Keratinocyte (primary cell): ENCODE measurements at regions not wholly inside any gene's neighbourhood (a gene's known extent, or its start where the extent isn't known, plus 50 kb on each side); places are given as distances from the start of the nearest gene placed in this dataset.

ENCODE experiments used
- DNase-seq: peaks from one replicate; pipeline ENCODE4 v3.0.0-alpha.2; 2011; ENCODE audit warnings: low read depth, missing footprints, low spot score
- FAIRE-seq: peaks from 2 replicates; lab custom pipeline; 2011; peaks lifted over from hg19 to GRCh38; lab: Jason Lieb, UNC
- H2AFZ ChIP-seq: 2 replicates; pipeline ENCODE4 v1.6.0; 2012; ENCODE audit warnings: low read length, control low read depth, inconsistent platforms; ENCODE audit not compliant: control insufficient read depth
- H3K27ac ChIP-seq: 2 replicates; pipeline ENCODE4 v1.5.1; 2011; ENCODE audit warnings: low read length; ENCODE audit not compliant: control insufficient read depth, insufficient read depth
- H3K27me3 ChIP-seq: 3 replicates; pipeline ENCODE4 v1.6.0; 2011; ENCODE audit warnings: low read length; ENCODE audit not compliant: control insufficient read depth, insufficient read depth; ENCODE audit errors: extremely low read depth
- H3K36me3 ChIP-seq, 2 experiments: 2 replicates in 1 of 2; 3 replicates in 1 of 2; pipeline ENCODE4 v1.5.1; 2011; ENCODE audit warnings: low read length in 2 of 2, mild to moderate bottlenecking in 1 of 2; ENCODE audit not compliant: control insufficient read depth in 2 of 2, insufficient read depth in 2 of 2; ENCODE audit errors: extremely low read depth in 1 of 2
- H3K4me1 ChIP-seq: 3 replicates; pipeline ENCODE4 v1.5.1; 2011; ENCODE audit warnings: low read length; ENCODE audit not compliant: control insufficient read depth, insufficient read depth; ENCODE audit errors: extremely low read depth
- H3K4me2 ChIP-seq: 3 replicates; pipeline ENCODE4 v1.6.0; 2011; ENCODE audit warnings: low read depth, low read length; ENCODE audit not compliant: control insufficient read depth, insufficient read depth; ENCODE audit errors: extremely low read depth
- H3K4me3 ChIP-seq, 3 experiments: fragments of 200-600 bp in 1 of 3; sonication (generic) in 1 of 3; 2 replicates in 2 of 3; 3 replicates in 1 of 3; pipeline ENCODE4 v1.5.1; 2011 to 2016; ENCODE audit warnings: low read length in 3 of 3, mild to moderate bottlenecking in 3 of 3, control low read depth in 2 of 3, inconsistent platforms in 1 of 3, low read depth in 1 of 3, mixed read lengths in 1 of 3, mixed run types in 1 of 3, moderate library complexity in 1 of 3; ENCODE audit not compliant: control insufficient read depth in 2 of 3, insufficient read depth in 2 of 3; ENCODE audit errors: extremely low read depth in 1 of 3
- H3K79me2 ChIP-seq: 2 replicates; pipeline ENCODE4 v1.6.0; 2012; ENCODE audit warnings: low read length; ENCODE audit not compliant: control insufficient read depth, insufficient read depth
- H3K9ac ChIP-seq: 3 replicates; pipeline ENCODE4 v1.6.0; 2011; ENCODE audit warnings: low read length; ENCODE audit not compliant: control insufficient read depth, insufficient read depth; ENCODE audit errors: extremely low read depth
- H3K9me1 ChIP-seq: 3 replicates; pipeline ENCODE4 v1.6.0; 2011; ENCODE audit warnings: low read length; ENCODE audit not compliant: control insufficient read depth, insufficient read depth; ENCODE audit errors: extremely low read depth
- H3K9me3 ChIP-seq: 2 replicates; pipeline ENCODE4 v1.5.1; 2012; ENCODE audit warnings: low read depth, low read length; ENCODE audit not compliant: control insufficient read depth
- H4K20me1 ChIP-seq: 3 replicates; pipeline ENCODE4 v1.6.0; 2011; ENCODE audit warnings: low read length; ENCODE audit not compliant: control insufficient read depth, insufficient read depth; ENCODE audit errors: extremely low read depth
- EZH2 ChIP-seq: IDR thresholded peaks from one replicate; pipeline ENCODE4 v1.6.1; 2012; ENCODE audit warnings: inconsistent platforms, mild to moderate bottlenecking, low read length, moderate library complexity
- dilution Hi-C: fragments of 300-500 bp; cut with MboI; formaldehyde crosslinking; loops from one replicate; pipeline ENCODE4 v1.7.0; 2020; ENCODE audit warnings: low sequenced_read_pairs; ENCODE audit not compliant: extremely low pct_ligation_motif_present
- TF ChIP-seq, protein P1 (sequence below), 3 experiments: IDR thresholded peaks in 1 of 3; conservative IDR thresholded peaks in 1 of 3; optimal IDR thresholded peaks in 1 of 3; 2 replicates in 2 of 3; 3 replicates in 1 of 3; pipeline versions ENCODE3 to v1.5.1; 2011; ENCODE audit warnings: low read length in 3 of 3, mild to moderate bottlenecking in 3 of 3, moderate library complexity in 2 of 3, control low read depth in 1 of 3, inconsistent platforms in 1 of 3; ENCODE audit not compliant: insufficient read depth in 2 of 3; ENCODE audit errors: extremely low read depth in 1 of 3

DNA sequence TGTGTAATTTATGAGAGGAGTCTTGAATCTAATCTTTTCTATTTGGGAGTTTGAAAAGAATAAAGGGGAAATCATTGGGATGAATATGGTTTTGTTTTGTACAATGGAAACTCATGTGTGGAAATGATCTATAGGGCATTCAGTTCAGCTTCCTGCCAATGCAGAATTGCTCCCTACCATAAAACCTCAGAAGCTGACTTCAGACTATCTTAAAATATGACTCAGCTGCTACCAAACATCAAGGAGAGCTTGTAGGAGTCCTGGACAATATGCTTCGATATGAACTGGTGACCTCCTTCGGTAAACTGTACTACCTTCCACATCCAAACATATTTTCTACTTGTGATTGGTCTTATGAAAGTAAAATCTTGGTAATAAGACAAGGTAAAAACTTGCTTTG lies 160.6 kb downstream of the CAPZA3 start:
- Histone ChIP-seq H2AFZ (no peak overlapping the region), H3K4me2 (no peak overlapping the region), H3K9me1 (no peaks in the 10 kb centered on the region), H4K20me1 (no peaks in the 10 kb centered on the region), H3K27ac (no peak overlapping the region), H3K4me3 (no peak overlapping the region), H3K27me3 (no peaks in the 10 kb centered on the region), H3K9ac (no peak overlapping the region), H3K36me3 (no peaks in the 10 kb centered on the region), H3K79me2 (no peaks in the 10 kb centered on the region), H3K4me1 (no peaks in the 10 kb centered on the region), H3K9me3 (no peaks in the 10 kb centered on the region)
- dilution Hi-C loops: no loop called here
- TF ChIP-seq, protein P1, sequence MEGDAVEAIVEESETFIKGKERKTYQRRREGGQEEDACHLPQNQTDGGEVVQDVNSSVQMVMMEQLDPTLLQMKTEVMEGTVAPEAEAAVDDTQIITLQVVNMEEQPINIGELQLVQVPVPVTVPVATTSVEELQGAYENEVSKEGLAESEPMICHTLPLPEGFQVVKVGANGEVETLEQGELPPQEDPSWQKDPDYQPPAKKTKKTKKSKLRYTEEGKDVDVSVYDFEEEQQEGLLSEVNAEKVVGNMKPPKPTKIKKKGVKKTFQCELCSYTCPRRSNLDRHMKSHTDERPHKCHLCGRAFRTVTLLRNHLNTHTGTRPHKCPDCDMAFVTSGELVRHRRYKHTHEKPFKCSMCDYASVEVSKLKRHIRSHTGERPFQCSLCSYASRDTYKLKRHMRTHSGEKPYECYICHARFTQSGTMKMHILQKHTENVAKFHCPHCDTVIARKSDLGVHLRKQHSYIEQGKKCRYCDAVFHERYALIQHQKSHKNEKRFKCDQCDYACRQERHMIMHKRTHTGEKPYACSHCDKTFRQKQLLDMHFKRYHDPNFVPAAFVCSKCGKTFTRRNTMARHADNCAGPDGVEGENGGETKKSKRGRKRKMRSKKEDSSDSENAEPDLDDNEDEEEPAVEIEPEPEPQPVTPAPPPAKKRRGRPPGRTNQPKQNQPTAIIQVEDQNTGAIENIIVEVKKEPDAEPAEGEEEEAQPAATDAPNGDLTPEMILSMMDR (optimal IDR thresholded peaks at IDR 0.05 in 1 of 3, IDR thresholded peaks at IDR 0.05 in 1 of 3, conservative IDR thresholded peaks at IDR 0.05 in 1 of 3; ENCODE audit: extremely low read depth in 1 of 3, insufficient read depth in 2 of 3, low read length in 3 of 3): no peak
- no peak for TF ChIP-seq EZH2
- DNase-seq: no peak
- no peak for FAIRE-seq

DNA sequence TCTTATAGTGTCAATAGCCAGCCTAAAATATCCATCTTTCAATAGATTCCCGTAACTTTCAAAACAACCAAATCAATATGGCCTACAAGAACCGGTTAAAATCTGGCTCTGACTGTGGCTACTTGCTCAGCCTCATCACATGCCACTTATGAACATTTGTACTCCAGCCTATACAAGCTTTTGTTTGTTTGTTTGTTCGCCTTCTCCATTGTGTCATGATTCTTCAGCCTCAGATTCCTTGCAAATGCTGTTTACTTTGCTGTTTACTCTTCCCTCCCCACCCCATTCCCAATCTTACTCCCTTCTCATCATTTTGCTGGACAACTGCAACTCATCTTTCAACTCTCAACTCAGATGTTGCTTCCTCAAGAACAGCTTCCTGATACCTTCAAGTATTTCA lies 161.2 kb downstream of the CAPZA3 start:
- no peak overlapping the region for H2AFZ ChIP-seq
- H4K20me1 ChIP-seq: no peaks in the 10 kb centered on the region
- H3K9me3 ChIP-seq: no peaks in the 10 kb centered on the region
- DNase-seq (no peak), FAIRE-seq (no peak)
- no peaks in the 10 kb centered on the region for H3K36me3 ChIP-seq
- no peak overlapping the region for H3K9ac ChIP-seq
- H3K79me2 ChIP-seq: no peaks in the 10 kb centered on the region
- no peaks in the 10 kb centered on the region for H3K4me1 ChIP-seq
- H3K9me1 ChIP-seq: no peaks in the 10 kb centered on the region
- no peak overlapping the region for H3K27ac ChIP-seq
- dilution Hi-C loops: no loop called here
- no peak for TF ChIP-seq EZH2
- TF ChIP-seq, protein P1 (optimal IDR thresholded peaks at IDR 0.05 in 1 of 3, IDR thresholded peaks at IDR 0.05 in 1 of 3, conservative IDR thresholded peaks at IDR 0.05 in 1 of 3; ENCODE audit: extremely low read depth in 1 of 3, insufficient read depth in 2 of 3, low read length in 3 of 3): no peak
- no peaks in the 10 kb centered on the region for H3K27me3 ChIP-seq
- H3K4me3 ChIP-seq: no peak overlapping the region
- no peak overlapping the region for H3K4me2 ChIP-seq
